H1 (cell line): ENCODE measurements at regions not wholly inside any gene's neighbourhood (a gene's known extent, or its start where the extent isn't known, plus 50 kb on each side); places are given as distances from the start of the nearest gene placed in this dataset.

Source experiments
- KDM5A ChIP-seq: fragments of 200-600 bp; IDR thresholded peaks from 2 replicates; pipeline ENCODE4 v1.7.1; 2012; ENCODE audit warnings: mild to moderate bottlenecking, low read length, inconsistent platforms, mixed read lengths
- POLR2A ChIP-seq, 2 experiments: IDR thresholded peaks; 1 replicate in 1 of 2; 2 replicates in 1 of 2; pipeline ENCODE4 v1.6.1; 2011; ENCODE audit warnings: low read depth in 2 of 2, low read length in 2 of 2, mild to moderate bottlenecking in 2 of 2; ENCODE audit errors: control extremely low read depth in 1 of 2
- RFX5 ChIP-seq: IDR thresholded peaks from 2 replicates; pipeline ENCODE4 v1.6.1; 2011; ENCODE audit warnings: low read depth, low read length, improper control_type of control experiment, borderline replicate concordance
- SUZ12 ChIP-seq: fragments of 200-600 bp; sonication (generic); IDR thresholded peaks from 2 replicates; pipeline ENCODE4 v1.6.1; 2012; ENCODE audit warnings: mild to moderate bottlenecking, inconsistent platforms, low read length, moderate library complexity, mixed read lengths
- TAF1 ChIP-seq: IDR thresholded peaks from 2 replicates; pipeline ENCODE4 v1.6.1; 2011; ENCODE audit warnings: mild to moderate bottlenecking, low read depth, low read length

- no peak for TF ChIP-seq POLR2A (IDR thresholded peaks at IDR 0.05; ENCODE audit: control extremely low read depth in 1 of 2, low read depth in 2 of 2, low read length in 2 of 2)
- no peak for TF ChIP-seq SUZ12
- TF ChIP-seq RFX5: no peak
- TF ChIP-seq TAF1: no peak
- TF ChIP-seq KDM5A: no peak
Measured at GRCh38 chr5:53340956-53341750, 139.3 kb upstream of the FST start (continued).
